ENCODE measurements at regions not wholly inside any gene's neighbourhood (a gene's known extent, or its start where the extent isn't known, plus 50 kb on each side); places are given as distances from the start of the nearest gene placed in this dataset.

- no peak for TF ChIP-seq USF2 (IDR thresholded peaks at IDR 0.05; ENCODE audit: low read depth, low read length)
- no peak for TF ChIP-seq RCOR1 (IDR thresholded peaks at IDR 0.05; ENCODE audit: insufficient replicate concordance, low read length)
- TF ChIP-seq CTCF (conservative IDR thresholded peaks at IDR 0.05; ENCODE audit: low read depth, low read length): no peak
- no peak for TF ChIP-seq RAD21 (IDR thresholded peaks at IDR 0.05; ENCODE audit: low read length)
- TF ChIP-seq CEBPB (IDR thresholded peaks at IDR 0.05; ENCODE audit: low read depth, low read length): no peak
- no peak for TF ChIP-seq MAFK (IDR thresholded peaks at IDR 0.05; ENCODE audit: low read depth, low read length)
- no peak for TF ChIP-seq RFX5 (IDR thresholded peaks at IDR 0.05; ENCODE audit: low read depth, low read length)
- TF ChIP-seq POLR2A (IDR thresholded peaks at IDR 0.05; ENCODE audit: low read depth, low read length): no peak
- no peak for TF ChIP-seq NFE2L2 (IDR thresholded peaks at IDR 0.05; ENCODE audit: low read depth, low read length)
- TF ChIP-seq BHLHE40 (IDR thresholded peaks at IDR 0.05; ENCODE audit: low read depth, low read length): no peak
- no peak for TF ChIP-seq MAZ (IDR thresholded peaks at IDR 0.05; ENCODE audit: borderline replicate concordance, low read depth, low read length)
- no peak for TF ChIP-seq MXI1 (IDR thresholded peaks at IDR 0.05; ENCODE audit: borderline replicate concordance, low read depth, low read length)
- TF ChIP-seq CHD1 (IDR thresholded peaks at IDR 0.05; ENCODE audit: low read depth, low read length): no peak
Measured at GRCh38 chr20:41726727-41727126, 108.5 kb upstream of the CHD6 start.
